C4-2B (cell line): ENCODE measurements at regions not wholly inside any gene's neighbourhood (a gene's known extent, or its start where the extent isn't known, plus 50 kb on each side); places are given as distances from the start of the nearest gene placed in this dataset.
"Not testable (repeated sequence)": the region's sequence is repeated elsewhere in the genome, so short reads cannot be mapped to it uniquely, and the experiment has no call there.

Experiments used
- CTCF ChIP-seq: fragments of 450-650 bp; conservative IDR thresholded peaks from 2 replicates; pipeline ENCODE4 v1.5.1; 2017; ENCODE audit warnings: mild to moderate bottlenecking
- ZFX ChIP-seq: fragments of 450-650 bp; IDR thresholded peaks from 2 replicates; pipeline ENCODE4 v1.6.1; 2017

- TF ChIP-seq CTCF, ZFX: not testable (repeated sequence)
Observed at GRCh38 chr15:20614549-20614948, 72.9 kb upstream of the GOLGA6L6 start.
